ENCODE measurements at regions not wholly inside any gene's neighbourhood (a gene's known extent, or its start where the extent isn't known, plus 50 kb on each side); places are given as distances from the start of the nearest gene placed in this dataset.

DNA sequence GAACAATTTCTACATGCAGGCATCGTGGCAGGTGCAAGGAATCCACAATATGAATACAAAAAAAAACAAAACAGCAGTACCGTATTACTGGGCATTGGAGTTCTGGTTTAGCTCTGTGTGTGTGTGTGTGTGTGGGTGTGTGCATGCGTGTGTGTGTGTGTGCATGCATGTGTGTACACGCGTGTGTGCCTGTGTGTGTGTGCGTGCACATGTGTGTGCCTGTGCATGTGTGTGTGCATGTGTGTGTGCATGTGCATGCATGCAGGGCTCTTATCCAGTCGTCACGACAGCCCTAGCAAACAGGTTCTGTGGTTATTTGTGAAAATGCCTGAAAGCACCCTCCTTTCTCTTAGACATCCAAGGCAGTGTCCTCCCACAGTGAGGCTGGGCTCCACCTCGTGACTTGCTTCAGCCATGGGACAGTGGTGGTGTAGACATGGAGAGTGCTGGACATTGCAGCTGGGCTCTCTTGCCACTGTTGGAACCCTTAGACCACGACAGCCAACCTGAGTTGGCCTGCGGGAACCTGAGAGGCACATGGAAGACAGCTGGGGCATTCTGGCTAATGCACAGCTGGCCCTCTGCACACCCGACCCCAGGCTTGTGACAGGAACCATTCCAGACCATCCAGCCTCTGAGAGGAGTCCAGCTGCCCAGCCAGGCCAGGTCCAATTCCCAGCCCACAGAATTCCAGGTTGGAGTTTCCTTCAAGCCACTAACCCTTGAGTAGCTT lies 173.4 kb upstream of the SHH start:
- TF ChIP-seq EP300 (IDR thresholded peaks at IDR 0.05) (no peak), CTCF (IDR thresholded peaks at IDR 0.05) (no peak)
